H1 (cell line): ENCODE measurements at regions not wholly inside any gene's neighbourhood (a gene's known extent, or its start where the extent isn't known, plus 50 kb on each side); places are given as distances from the start of the nearest gene placed in this dataset.

Source experiments
- CEBPB ChIP-seq: IDR thresholded peaks from 2 replicates; pipeline ENCODE4 v1.6.1; 2012; ENCODE audit warnings: low read depth, low read length
- CHD2 ChIP-seq: IDR thresholded peaks from 2 replicates; pipeline ENCODE4 v1.6.1; 2012; ENCODE audit warnings: low read length, improper control_type of control experiment
- HDAC6 ChIP-seq: IDR thresholded peaks from one replicate; pipeline ENCODE4 v1.7.1; 2012; ENCODE audit warnings: low read depth, mild to moderate bottlenecking, inconsistent platforms, low read length, moderate library complexity
- PHF8 ChIP-seq: fragments of 200-600 bp; sonication (generic); conservative IDR thresholded peaks from 2 replicates; pipeline ENCODE4 v1.7.1; 2012; ENCODE audit warnings: low read depth, mild to moderate bottlenecking, inconsistent platforms, low read length, moderate library complexity
- SIN3A ChIP-seq, 2 experiments: IDR thresholded peaks in 1 of 2; conservative IDR thresholded peaks in 1 of 2; 2 replicates each; pipeline ENCODE4 v1.6.1; 2011 to 2012; ENCODE audit warnings: low read length in 2 of 2, improper control_type of control experiment in 1 of 2, low read depth in 1 of 2, mild to moderate bottlenecking in 1 of 2
- TCF12 ChIP-seq: IDR thresholded peaks from 2 replicates; pipeline ENCODE4 v1.6.1; 2011; ENCODE audit warnings: low read depth, mild to moderate bottlenecking, low read length
- YY1 ChIP-seq: IDR thresholded peaks from 2 replicates; pipeline ENCODE4 v1.6.1; 2011; ENCODE audit warnings: low read depth, mild to moderate bottlenecking, low read length

DNA sequence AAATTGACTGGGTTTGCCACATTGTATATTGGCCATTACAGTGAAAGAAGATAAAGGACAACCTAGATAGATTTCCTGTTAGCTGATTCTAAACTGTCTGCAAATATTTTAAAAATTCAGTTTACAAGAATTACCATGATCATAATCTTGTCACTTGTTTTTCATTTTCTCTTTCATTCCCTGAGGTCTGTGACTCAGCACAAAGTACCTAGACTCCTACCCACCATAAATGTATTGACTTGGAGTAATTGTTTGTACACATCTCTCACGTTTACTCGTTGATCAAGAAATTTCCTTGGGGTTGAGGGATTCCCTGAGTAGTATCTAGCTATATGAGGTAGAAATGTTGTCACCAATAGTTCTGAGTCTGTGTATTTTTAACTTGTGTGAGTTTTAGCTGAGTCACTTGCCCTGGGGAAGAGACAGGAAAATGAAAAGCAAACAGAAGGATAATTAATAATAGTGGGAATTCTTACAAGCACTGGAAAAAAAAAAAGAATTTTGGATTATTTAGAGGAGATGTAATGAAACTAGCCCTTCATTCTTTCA is 299.2 kb upstream of the DACH1 start (continued):
- no peak for TF ChIP-seq PHF8
- TF ChIP-seq YY1: no peak
- no peak for TF ChIP-seq TCF12
- no peak for TF ChIP-seq SIN3A (conservative IDR thresholded peaks at IDR 0.05 in 1 of 2, IDR thresholded peaks at IDR 0.05 in 1 of 2; ENCODE audit: low read depth in 1 of 2, low read length in 2 of 2)
- no peak for TF ChIP-seq HDAC6
- no peak for TF ChIP-seq CHD2
- no peak for TF ChIP-seq CEBPB
- TF ChIP-seq, all 59 proteins: peak for 0
